Smooth muscle cell of the brain vasculature (primary cell): ENCODE measurements at regions not wholly inside any gene's neighbourhood (a gene's known extent, or its start where the extent isn't known, plus 50 kb on each side); places are given as distances from the start of the nearest gene placed in this dataset.

Source experiments
- DNase-seq: peaks from one replicate; pipeline ENCODE4 v3.0.0-alpha.2; 2012; ENCODE audit warnings: low read depth, low spot score

GRCh38 chr10:83577421-83577820 is 561.9 kb upstream of the GHITM start:
- DNase-seq, result no peak

- no peak for DNase-seq
Observed at GRCh38 chr10:83580373-83581012, 558.8 kb upstream of the GHITM start.

- no peak for DNase-seq
Observed at GRCh38 chr10:83582407-83583095, 556.8 kb upstream of the GHITM start.

GRCh38 chr10:83585686-83586085 is 553.6 kb upstream of the GHITM start:
- no peak for DNase-seq

GRCh38 chr10:83592337-83592935 is 546.9 kb upstream of the GHITM start:
- no peak for DNase-seq

DNA sequence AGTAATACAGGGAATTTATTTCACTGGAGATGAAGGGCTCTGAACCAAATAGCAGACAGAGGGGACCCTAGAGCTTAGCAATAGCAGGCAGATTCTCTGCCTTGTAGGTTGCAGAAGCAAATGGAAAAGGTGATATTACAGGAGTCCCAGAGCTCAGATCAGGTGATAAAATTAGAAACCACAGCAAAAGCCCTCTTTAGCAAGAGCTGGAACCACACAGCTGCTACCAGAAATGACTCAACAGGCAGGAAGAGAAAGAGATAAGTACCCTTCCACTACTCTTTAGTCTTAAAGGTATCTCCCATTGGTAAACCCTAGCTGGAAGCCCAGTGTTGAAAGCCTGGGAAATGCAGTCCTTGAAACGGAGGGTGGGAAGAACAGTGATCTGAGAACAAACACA is 535.6 kb upstream of the GHITM start:
- DNase-seq, result no peak

GRCh38 chr10:83605783-83606630 is 533.3 kb upstream of the GHITM start:
- DNase-seq, result no peak

GRCh38 chr10:83607959-83608745 is 531.2 kb upstream of the GHITM start:
- no peak for DNase-seq

- DNase-seq, result no peak
Observed at GRCh38 chr10:83612050-83612449, 527.3 kb upstream of the GHITM start.

GRCh38 chr10:83612746-83613145 is 526.6 kb upstream of the GHITM start:
- DNase-seq, result no peak

- DNase-seq, result no peak
Observed at GRCh38 chr10:83617172-83617571, 522.1 kb upstream of the GHITM start.

GRCh38 chr10:83617692-83618545 is 521.4 kb upstream of the GHITM start:
- DNase-seq, result no peak

- DNase-seq, result no peak
Observed at GRCh38 chr10:83625831-83626360, 513.4 kb upstream of the GHITM start.

DNA sequence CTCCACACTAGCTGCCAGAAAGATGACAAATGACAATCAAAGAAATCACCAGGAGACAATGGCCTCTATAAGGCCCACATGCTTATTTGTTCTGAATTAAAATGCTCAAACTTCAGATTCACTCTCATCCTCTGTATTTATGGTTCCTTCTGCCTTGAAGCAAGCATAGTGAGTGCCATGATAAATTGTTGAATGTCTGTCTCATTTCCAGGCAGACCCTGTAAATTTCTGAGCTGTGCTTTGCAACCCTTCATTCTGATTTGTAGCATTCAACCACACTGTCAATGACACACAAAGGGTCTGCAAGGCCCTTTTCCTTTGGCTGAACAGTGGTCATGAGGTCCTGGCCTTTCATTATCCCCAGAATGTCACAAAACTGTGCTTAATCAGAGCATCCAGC is 506.6 kb upstream of the GHITM start:
- no peak for DNase-seq

DNA sequence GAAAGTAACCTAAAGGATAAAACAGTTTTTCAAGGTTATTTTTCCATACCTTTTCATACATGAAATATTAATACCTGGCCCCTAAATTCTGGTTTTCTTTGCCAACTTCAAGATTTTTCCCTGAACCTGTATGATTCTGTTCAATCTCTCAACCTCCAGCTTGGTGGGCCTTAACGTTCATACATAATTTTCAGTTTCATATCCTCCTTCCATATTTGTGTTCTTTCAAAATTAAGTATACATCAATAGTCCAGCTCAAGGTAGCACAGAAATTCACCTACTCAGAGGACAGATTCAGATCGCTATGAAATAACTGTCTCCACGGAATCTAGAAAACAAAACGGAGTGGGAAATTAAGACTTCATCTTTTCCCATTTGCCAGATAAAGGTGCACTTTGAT is 505.8 kb upstream of the GHITM start:
- DNase-seq, result no peak

DNA sequence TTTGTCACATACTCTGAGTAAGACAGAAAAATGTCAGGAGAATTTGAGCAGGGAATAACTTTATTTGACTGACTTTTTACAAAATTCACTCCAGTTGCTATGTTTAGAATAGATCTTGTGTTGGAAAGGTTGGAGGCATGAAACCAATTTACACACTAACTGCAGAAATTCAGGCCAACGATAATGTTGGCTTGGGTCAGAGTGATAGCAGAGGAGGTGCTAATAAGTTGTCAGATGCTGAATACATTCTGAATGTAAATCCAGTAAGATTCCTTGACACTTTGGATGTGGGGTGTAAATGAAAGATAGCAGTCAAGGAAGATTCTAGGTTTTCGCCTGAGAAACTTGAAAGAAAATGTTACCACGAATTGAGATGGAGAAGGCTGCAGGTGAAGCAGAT is 502.5 kb upstream of the GHITM start:
- DNase-seq, result no peak

GRCh38 chr10:83647526-83647925 is 491.8 kb upstream of the GHITM start:
- DNase-seq, result no peak

DNA sequence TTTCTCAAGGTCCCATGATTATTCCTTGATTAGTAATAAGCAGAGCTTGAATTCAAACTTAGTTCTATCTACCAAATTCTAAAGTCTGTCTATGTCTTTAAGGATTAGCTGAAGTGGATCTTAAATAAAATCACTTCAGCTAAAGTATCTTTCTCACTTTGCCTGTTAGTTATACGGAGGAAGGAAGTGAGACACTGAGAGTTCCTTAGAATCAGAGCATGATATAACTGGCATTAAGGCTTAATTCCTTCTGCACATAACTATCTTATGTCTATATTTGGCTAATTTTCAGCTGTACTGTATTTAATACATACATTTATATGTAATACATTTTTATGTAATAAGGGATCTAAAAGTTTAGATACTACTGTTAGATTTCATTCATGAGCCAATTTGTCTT is 491.1 kb upstream of the GHITM start:
- no peak for DNase-seq

DNA sequence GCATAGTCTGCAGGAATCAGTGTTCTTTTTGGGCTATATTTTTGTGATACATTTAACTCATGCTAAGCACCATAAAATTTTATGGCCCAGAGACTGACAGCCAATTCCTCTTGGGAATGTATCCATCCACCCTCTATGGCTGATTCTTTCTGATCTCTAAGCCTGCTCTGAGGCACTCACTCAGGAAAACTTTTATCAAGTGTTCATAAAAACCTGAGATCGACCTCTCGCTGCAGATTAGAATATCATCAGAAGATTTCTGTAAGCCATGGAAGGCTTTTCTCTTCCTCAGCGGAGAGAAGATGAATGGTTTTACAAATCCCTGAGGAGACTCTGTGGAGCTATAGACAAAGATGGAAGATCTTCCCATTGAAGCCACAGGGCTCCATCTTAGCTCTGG is 489.8 kb upstream of the GHITM start:
- no peak for DNase-seq

DNA sequence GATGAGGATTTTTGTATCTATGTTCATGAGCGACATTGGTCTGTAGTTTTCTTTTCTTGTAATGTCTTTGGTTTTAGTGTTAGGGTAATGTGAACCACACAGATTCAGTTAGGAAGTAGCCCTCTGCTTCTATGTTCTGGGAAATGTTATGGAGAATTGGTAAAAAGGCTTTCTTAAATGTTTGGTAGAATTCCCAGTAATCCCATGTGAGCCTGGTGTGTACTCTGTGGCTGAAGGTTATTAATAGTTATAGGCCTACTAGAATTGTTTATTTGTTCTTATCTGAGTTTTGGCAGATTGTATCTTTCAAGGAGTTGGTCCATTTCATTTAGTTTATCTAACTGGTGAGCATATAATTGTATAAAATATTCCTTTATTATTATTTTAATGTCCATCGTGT is 484.6 kb upstream of the GHITM start:
- no peak for DNase-seq
